ENCODE measurements at regions not wholly inside any gene's neighbourhood (a gene's known extent, or its start where the extent isn't known, plus 50 kb on each side); places are given as distances from the start of the nearest gene placed in this dataset.

GRCh38 chr11:28598531-28598930 lies 490.3 kb downstream of the METTL15 start:
- DNase-seq = no peak

DNA sequence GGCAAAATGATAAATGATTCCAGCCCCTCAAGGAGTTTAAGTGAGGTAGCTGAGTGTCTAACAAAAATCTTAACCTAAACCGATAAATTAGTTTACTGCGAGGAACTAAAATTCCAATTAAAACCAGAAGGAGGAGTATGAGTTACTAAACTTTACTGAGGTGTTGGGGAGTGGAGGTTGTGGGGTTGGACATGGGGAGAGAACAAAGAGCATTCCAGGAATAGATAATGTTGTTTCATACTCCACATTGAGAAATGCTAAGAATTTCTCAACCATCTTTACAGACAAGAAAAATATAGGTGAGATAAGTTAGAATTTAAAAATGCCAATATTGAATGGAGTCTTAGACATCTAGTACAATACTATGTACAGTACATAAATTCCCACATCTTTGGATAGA lies 488.6 kb downstream of the METTL15 start:
- no peak for DNase-seq

GRCh38 chr11:28592141-28592540 lies 484.0 kb downstream of the METTL15 start:
- no peak for DNase-seq

- no peak for DNase-seq
Measured at GRCh38 chr11:28584992-28585391, 476.8 kb downstream of the METTL15 start.

DNA sequence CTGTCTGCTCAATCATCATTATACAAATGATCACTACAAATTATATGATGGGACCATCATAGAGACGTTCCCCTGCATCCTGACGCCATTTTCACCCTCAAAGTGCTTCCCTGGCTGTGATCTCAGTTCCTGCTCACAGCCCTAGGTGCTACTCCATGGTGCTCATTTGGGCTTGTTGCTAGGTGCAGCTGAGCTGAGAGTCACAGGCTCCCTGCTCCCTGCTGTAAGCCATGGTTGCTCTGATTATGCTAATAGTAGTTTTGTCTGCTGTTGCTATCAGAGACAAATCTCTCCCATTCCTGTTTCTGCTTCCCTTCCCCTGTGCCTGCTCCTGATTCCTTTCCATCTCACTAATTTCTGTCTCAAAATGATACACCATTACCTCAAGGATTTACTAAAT lies 474.3 kb downstream of the METTL15 start:
- no peak for DNase-seq

DNA sequence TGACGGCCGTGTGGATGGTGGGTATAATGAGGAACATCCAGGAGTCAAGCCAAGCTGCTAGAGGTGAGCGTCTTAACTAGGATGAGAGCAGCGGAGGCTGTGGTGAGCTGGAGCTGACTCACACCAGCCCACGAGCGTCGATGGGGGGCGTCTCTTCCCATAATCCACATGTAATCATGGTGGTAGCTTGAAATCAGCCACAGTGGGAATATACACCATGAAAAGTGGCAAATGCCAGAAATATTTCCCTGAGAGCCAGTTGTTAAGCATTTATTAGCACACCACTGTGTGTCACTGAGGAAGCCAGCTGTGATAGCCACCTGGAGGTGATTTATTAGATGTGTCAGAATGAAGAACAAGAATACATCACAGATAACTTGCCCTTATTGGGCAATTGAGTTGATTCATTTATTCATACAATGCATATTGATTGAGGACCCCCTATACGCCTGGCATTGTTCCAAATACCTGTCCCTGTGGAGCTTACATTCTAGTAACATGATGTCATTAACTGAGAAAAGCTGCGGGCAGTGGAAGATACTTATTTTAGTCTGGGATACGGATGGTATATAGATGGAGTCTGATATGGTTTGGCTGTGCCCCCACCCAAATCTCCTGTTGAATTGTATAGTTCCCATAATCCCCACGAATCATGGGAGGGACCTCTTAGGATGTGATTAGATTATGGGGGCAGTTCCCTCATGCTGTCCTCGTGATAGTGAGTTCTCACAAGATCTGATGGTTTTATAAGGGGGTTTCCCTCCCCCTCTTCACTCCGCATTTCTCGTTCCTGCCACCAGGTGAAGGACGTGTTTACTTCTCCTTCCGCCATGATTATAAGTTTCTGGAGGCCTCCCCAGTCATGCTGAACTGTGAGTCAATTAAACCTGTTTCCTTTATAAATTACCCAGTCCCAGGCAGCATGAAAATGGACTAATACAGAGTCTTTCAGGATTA lies 473.4 kb downstream of the METTL15 start:
- no peak for DNase-seq

- no peak for DNase-seq
Measured at GRCh38 chr11:28571371-28571770, 463.2 kb downstream of the METTL15 start.

DNA sequence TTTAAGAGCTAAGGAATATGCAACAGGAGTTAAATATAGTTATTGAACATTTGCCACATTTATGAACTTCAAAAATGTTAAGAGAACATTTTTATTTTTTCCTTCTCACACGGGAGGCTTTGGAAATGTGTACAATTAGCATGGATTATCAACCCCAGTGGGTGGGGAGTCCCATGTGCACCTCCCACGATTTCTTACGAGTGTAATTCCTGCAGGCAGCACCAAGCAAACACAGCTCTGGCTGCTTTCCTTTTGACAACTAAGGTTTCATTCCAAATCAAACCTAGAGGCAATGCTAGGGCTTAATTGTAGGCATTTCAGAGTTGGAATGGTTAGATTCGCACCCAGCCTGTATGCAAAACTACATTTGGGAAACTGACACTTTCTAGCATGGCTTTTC lies 460.9 kb downstream of the METTL15 start:
- no peak for DNase-seq

DNA sequence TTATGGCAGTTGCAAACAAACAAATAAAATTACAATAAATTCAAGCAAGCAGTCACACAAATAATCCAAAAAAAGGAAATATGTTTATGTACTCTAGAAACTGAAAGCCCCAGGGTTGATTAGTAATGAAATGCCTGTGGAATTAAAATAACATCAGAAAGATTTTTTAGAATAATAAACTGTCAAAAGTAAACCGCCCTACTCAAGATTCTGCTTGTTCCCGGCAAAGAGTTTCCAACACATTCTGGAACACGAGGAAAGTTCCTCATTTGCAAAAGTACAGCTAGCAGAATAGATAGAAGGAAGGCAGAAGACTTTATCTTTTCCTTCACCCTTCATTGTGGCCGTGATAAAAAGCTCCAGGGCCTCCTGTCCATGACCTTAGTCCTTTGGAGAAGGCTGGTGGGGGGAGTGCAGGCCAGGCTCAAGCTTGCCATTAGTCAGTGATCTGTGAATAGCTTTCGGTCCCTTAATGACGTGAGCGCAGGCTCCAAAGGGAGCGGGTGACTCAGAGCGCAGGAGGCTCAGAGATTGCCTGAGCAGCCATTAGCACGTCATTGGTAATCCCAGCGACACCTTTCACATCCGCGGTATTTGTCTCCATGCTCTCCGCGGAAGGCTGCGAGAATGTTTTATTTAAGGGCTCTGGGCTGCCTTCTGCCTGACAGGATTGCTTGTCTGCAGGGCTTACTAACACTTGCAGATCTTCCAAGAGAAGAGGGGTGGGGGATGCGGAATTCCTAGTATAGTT lies 458.3 kb downstream of the METTL15 start:
- DNase-seq = peak; percentile 59

DNA sequence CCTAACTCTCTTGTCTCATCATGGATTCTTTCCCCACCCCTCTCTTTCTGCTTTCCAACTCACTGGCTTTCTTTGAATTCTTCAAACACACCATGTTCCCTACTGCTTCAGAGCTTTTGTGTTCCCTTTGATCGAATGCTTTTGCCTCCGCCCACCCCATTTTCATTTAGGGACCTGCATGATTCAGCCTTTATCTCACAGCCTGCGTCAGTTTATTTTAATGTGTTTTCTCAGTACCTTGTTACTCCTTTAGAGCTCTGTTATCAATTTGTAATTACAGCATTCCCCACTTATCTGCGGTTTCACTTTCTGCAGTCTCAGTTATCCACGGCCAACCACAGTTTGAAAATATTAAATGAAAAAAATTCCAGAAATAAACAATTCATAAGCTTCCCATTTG lies 451.3 kb downstream of the METTL15 start:
- DNase-seq = no peak

DNA sequence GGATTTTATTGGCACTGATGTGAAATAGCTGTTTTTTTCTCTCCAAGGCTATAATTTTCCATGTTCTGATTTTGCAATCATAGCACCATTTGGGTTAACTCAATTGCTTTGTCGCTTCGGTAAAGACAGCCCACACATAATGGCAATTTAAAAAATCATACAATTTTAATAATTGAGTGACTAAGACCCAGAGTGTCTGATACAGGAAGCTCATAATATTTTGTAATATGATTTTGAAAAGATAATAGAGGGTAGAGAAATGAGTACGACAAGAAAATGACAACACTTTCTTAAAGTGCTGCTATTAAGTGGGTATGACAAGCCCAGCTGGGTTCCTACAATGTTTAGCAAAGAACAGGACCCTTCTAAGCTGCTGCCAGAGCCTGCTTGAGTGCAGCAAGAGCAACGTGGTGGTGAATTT lies 439.1 kb downstream of the METTL15 start:
- DNase-seq = no peak

GRCh38 chr11:28545536-28545935 lies 437.3 kb downstream of the METTL15 start:
- no peak for DNase-seq

DNA sequence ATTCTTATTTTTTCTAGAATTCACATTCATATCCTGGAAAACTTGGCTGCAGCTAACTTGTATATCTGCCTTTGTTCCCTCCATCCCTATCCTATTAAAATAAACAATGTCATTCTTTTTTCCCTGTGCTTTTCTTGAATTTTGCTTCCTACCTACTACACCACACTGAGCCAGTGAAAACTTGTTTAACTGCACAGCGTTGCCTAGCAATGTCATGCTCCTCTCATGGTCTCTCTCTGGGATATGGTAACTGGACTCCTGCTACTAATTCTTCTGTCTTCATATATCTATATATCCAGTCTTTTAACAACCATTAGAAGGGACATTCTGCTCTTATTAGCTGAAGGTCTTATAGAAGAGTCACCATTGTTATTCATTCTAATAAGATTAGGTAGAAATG lies 434.4 kb downstream of the METTL15 start:
- no peak for DNase-seq

DNA sequence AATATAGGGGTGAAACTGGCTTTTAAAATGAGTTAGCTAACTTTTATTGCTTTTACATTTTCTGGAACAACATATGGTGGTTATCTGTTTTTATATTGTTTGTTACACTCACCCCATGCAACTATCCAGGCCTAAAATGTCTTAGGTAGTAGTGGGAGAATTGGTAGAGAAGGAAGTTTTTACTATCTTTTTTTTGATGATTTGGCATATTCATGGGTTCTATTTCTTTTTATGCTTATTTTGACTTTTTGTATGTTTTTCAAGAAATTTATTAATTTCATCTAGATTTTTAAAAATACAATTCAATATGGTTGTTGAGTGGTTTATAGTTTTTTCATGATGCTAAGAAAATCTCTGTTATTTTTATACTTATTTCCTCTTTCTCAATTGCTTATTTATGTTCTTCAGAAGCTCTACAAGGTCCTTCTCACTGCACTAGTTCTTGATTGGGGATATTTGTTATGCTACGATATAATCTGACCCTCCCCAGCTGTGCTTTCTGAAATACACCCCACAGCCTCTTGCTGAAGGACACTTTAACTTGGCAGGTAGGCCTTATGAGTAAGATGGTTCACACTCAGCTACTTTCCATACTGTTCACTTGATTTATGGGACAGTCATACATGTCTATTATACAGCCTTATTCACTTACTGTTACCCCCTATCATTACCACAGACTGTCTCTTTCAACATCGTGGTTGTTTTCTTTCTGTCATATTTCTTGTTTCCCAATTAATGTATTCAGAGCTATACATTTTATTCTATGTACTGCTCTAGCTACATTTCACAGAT lies 431.2 kb downstream of the METTL15 start:
- no peak for DNase-seq

DNA sequence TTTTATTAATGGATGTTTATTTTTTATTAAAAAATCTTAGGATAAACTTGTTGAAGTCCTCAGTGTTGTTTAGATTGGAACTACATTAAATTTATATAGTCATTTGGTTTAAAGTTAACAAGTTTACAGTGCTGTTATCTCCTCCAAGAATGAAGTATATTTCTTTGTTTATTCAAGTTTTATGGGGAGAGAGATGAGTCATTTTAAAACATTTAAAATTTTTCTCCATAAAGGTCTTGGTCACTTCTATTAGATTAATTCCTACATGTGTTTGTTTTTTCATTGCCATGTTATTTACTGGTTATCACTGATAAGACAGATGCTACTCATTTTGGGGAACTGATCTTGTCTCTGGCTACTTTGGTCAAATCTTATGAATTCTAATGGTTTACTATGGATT lies 429.6 kb downstream of the METTL15 start:
- no peak for DNase-seq

DNA sequence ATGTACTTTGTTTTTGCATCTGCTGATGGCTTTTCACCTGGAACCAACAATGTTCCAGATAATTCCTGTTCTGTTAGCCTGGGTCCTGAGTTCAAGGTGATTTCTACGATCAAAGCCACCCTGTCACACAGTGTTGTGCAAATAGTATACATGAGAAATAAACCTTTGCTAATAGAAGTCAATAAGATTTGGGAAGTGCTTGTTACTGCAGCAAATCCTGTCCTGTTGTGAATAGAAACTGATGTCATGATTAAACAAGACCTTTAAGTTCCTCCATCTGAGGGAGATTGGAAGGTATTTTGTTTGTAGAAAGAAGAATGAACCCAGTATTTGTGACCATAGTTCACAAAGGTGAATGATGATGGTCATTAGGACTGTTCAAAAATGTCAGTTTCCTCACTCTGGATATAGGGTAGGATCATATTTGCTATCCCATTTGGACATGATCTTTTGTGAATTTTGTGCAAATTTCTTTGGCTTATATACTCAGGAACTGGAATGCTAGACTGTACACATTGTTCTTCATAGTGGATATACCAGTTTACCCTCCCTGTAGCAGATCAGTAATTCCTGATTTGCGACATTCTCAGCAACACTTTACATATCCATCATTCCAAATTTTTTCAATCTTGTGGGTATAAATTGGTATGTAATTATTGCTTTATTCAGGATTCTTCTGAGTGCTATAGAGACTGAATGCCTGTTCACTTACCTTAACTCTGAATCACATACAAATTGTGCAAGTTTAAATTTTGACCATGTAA lies 428.5 kb downstream of the METTL15 start:
- no peak for DNase-seq

- no peak for DNase-seq
Measured at GRCh38 chr11:28535677-28536076, 427.5 kb downstream of the METTL15 start.

DNA sequence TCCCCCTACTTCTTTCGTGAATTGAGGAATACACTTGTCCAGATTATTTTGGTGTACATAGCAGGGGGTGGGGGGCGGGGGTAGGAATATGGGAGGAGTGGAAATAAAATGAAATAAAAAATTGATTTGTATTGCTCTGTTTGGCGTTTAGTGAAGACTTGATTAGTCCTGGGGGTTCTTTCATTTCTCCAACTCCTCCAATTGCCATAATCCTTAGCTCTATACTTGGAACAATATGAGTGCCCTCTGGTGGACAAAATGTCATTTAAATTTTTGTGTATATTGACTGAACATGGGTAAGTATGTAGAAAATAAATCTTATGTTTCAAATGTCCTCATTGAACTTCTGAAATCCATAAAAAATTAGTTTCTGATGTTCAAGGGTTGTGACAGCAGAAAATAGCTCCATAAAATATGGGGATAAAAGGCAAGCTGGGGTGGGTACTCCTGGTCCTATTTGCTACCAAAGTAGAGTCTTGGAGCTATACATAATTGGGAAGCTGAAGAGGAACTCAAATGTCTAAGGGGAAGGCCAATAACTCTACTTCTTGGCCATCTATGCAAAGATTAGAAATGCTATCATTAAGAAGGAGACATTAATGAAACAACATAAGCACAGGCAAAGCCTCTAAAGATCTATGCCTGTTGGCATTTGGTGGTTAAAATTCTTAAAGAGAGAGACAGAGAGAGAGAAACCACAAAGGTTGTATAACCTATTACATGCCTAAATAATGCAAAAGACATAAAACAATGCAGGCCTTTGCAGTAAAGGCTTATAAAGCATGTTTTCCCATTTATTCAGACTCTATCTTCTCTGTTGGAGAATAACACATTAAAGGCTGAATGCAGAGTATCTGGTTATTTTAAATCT lies 421.6 kb downstream of the METTL15 start:
- DNase-seq = no peak

- no peak for DNase-seq
Measured at GRCh38 chr11:28529046-28529445, 420.9 kb downstream of the METTL15 start.

GRCh38 chr11:28528217-28528616 lies 420.0 kb downstream of the METTL15 start:
- DNase-seq = no peak

DNA sequence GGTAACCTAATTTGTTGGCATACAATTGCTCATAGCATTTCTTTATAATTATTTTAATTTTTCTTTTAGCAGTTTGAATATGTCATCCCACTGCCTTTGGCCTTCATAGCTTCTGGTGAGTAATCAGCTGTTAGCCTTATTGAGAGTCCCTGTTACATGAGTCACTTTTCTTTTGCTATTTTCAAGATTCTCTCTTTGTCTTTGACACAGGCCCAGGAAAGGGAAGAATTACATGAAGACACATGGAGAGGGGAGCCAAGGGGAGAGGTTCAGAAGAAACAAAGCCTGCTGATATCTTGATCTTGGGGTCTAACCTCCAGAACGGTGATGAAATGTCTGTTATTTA lies 418.2 kb downstream of the METTL15 start:
- DNase-seq = no peak

Data from occipital lobe (tissue), 1 donor.